ENCODE measurements at regions not wholly inside any gene's neighbourhood (a gene's known extent, or its start where the extent isn't known, plus 50 kb on each side); places are given as distances from the start of the nearest gene placed in this dataset.

DNA sequence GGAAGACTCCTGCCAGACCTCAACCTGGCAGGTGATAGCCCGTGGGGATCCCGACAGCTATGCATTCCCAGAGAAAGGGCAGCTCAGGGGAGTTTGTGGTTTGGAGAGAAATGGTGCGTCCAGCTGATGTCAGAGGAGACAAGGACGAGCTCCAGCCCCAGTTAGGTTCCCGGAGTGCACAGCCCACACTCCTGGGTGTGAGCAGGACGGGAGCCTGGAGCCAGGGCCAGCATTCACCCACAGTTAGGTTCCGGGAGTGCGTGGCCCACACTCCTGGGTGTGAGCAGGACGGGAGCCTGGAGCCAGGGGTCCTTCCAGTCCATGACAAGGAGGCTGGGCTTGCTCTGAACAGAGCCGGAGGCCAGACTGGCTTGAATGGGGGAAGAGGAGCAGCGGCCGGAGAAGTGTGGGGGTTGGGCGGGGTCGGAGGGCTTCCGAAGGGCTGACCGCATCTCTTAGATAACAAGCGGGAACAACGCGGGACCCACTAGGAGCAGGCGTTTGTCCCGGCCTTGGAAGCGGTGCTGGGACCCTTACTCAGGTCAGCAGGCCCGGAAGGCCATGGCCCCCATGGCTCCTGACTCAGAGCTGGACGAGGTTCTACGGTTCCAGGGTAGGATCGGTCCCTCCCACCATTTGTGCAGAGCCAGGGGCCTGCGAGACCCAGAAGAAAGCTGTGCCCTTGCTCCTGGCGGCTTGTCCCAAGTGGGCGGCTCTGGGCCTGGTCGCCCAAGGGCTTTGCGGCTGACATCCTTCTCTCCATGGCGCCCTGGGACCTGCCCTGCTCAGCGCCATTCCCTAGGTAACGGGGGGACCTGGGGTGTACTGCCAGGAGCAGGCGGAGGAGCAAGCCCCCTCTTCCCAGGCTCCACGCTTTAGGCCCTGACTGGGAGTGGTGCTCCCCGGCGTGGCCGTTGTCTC is 185.6 kb downstream of the RTP5 start:
- H3K27ac ChIP-seq, result no peak overlapping the region
- H3K4me3 ChIP-seq, result no peak overlapping the region
- DNase-seq (ENCODE audit: low spot score), result peak; percentile 63
- TF ChIP-seq, protein P1, sequence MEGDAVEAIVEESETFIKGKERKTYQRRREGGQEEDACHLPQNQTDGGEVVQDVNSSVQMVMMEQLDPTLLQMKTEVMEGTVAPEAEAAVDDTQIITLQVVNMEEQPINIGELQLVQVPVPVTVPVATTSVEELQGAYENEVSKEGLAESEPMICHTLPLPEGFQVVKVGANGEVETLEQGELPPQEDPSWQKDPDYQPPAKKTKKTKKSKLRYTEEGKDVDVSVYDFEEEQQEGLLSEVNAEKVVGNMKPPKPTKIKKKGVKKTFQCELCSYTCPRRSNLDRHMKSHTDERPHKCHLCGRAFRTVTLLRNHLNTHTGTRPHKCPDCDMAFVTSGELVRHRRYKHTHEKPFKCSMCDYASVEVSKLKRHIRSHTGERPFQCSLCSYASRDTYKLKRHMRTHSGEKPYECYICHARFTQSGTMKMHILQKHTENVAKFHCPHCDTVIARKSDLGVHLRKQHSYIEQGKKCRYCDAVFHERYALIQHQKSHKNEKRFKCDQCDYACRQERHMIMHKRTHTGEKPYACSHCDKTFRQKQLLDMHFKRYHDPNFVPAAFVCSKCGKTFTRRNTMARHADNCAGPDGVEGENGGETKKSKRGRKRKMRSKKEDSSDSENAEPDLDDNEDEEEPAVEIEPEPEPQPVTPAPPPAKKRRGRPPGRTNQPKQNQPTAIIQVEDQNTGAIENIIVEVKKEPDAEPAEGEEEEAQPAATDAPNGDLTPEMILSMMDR (IDR thresholded peaks at IDR 0.05), result no peak

DNA sequence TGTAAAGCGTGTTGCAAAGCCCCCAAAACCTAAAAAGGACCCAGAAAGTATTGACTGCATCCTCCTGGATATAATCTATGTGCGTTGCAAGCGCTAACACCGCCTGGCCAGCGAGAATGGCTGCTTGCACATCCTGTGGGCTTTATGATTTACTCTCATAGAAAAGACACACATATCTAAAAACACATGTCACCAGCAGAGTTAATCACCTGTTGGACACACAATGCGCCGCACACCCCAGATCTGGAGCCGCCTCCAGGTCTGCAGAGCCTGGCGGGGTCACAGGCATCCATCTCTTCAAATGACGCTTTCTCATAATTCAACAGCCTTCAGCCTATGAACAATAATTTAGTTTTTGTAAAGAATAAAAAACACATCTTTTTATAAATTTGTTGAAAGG is 186.5 kb downstream of the RTP5 start:
- TF ChIP-seq, protein P1 (IDR thresholded peaks at IDR 0.05), result no peak
- no peak overlapping the region for H3K27ac ChIP-seq
- H3K4me3 ChIP-seq, result no peak overlapping the region
- no peak for DNase-seq (ENCODE audit: low spot score)

- Histone ChIP-seq H3K4me3 (no peak overlapping the region), H3K27ac (no peak overlapping the region)
- TF ChIP-seq, protein P1 (IDR thresholded peaks at IDR 0.05), result no peak
- DNase-seq (ENCODE audit: low spot score), result peak; percentile 53
Observed at GRCh38 chr2:242056785-242057184, 187.3 kb downstream of the RTP5 start.

- H3K4me3 ChIP-seq, result no peak overlapping the region
- DNase-seq (ENCODE audit: low spot score), result peak; percentile 64
- TF ChIP-seq, protein P1 (IDR thresholded peaks at IDR 0.05), result no peak
- H3K27ac ChIP-seq, result no peak overlapping the region
Observed at GRCh38 chr2:242057379-242058040, 188.0 kb downstream of the RTP5 start.

GRCh38 chr2:242058116-242058680 is 188.7 kb downstream of the RTP5 start:
- no peak overlapping the region for H3K4me3 ChIP-seq
- H3K27ac ChIP-seq, result no peak overlapping the region
- TF ChIP-seq, protein P1 (IDR thresholded peaks at IDR 0.05), result no peak
- peak; percentile 45 for DNase-seq (ENCODE audit: low spot score)

- TF ChIP-seq, protein P1 (IDR thresholded peaks at IDR 0.05), result no peak
- Histone ChIP-seq H3K27ac (no peak overlapping the region), H3K4me3 (no peak overlapping the region)
- peak; percentile 46 for DNase-seq (ENCODE audit: low spot score)
Observed at GRCh38 chr2:242059566-242059965, 190.0 kb downstream of the RTP5 start.
